Fibroblast of pulmonary artery (primary cell): ENCODE measurements at regions not wholly inside any gene's neighbourhood (a gene's known extent, or its start where the extent isn't known, plus 50 kb on each side); places are given as distances from the start of the nearest gene placed in this dataset.

Experiments used
- DNase-seq: peaks from one replicate; pipeline ENCODE4 v3.0.0-alpha.2; 2010; ENCODE audit warnings: low read depth
- H3K4me3 ChIP-seq: replicated peaks from 2 replicates; pipeline ENCODE4 v1.5.1; 2011; ENCODE audit warnings: low read depth, mild to moderate bottlenecking, control low read depth, low read length, moderate library complexity
- TF ChIP-seq, protein P1 (sequence below): IDR thresholded peaks from 2 replicates; pipeline ENCODE4 v1.5.1; 2011; ENCODE audit warnings: mild to moderate bottlenecking, control low read depth, low read length, inconsistent platforms; ENCODE audit errors: missing control alignments

DNA sequence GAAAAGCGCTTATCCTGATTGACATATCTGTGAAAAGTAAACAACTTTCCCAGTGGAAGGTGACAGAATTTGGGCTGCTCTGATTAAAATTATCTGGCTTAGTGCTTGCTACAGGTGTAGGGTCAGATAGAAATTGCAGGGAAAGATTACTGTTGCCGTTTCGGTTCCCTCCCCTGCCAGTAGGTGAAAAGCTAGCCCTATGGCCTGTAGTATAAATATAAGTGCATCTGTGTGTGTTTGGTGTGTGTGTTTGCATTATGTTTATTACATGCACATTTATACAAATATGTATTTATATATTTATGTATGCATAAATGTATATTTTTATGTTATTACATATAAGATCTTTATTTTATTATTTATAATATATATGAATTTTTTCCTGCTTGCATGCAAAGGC is 72.3 kb upstream of the VOPP1 start:
- H3K4me3 ChIP-seq: no peak overlapping the region
- TF ChIP-seq, protein P1, sequence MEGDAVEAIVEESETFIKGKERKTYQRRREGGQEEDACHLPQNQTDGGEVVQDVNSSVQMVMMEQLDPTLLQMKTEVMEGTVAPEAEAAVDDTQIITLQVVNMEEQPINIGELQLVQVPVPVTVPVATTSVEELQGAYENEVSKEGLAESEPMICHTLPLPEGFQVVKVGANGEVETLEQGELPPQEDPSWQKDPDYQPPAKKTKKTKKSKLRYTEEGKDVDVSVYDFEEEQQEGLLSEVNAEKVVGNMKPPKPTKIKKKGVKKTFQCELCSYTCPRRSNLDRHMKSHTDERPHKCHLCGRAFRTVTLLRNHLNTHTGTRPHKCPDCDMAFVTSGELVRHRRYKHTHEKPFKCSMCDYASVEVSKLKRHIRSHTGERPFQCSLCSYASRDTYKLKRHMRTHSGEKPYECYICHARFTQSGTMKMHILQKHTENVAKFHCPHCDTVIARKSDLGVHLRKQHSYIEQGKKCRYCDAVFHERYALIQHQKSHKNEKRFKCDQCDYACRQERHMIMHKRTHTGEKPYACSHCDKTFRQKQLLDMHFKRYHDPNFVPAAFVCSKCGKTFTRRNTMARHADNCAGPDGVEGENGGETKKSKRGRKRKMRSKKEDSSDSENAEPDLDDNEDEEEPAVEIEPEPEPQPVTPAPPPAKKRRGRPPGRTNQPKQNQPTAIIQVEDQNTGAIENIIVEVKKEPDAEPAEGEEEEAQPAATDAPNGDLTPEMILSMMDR: no peak
- DNase-seq: no peak

DNA sequence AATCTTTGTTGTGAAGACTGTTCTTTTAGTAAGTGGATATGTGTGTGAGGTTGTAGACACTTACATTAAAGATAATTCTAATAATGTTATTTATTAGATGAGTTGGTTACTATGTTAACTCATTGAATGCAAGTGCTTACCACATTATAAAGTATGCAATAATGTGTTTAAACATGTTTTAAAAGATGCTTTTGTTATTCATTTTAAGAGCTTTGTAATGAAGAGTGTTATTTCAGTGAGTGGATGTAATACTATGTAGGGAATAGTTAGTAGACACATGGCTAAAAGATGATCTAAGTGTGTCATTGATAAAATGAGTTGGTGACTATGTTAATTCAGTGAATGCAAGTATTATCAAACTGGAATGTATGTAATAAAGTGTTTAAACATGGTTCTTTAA is 70.0 kb upstream of the VOPP1 start:
- no peak overlapping the region for H3K4me3 ChIP-seq
- no peak for DNase-seq
- TF ChIP-seq, protein P1: no peak

DNA sequence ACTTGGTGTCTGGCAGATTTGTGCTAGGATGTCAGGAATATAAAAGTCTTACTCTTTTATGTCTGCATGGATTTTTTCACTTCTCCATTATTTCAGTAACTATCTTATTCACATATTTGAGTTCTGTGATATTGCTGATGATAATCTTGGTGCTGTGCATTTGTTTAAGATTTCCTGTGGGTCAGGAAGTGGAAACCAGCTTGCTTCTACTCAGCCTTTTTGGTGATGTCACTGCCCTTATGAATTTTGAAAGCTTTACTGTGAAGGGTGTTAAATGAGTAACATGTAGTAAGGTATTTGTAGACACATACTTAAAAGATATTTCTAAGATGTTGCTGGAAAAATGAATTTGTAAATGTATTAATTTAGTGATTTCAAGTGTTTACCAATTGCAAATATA is 69.5 kb upstream of the VOPP1 start:
- no peak for DNase-seq
- TF ChIP-seq, protein P1: no peak
- no peak overlapping the region for H3K4me3 ChIP-seq

DNA sequence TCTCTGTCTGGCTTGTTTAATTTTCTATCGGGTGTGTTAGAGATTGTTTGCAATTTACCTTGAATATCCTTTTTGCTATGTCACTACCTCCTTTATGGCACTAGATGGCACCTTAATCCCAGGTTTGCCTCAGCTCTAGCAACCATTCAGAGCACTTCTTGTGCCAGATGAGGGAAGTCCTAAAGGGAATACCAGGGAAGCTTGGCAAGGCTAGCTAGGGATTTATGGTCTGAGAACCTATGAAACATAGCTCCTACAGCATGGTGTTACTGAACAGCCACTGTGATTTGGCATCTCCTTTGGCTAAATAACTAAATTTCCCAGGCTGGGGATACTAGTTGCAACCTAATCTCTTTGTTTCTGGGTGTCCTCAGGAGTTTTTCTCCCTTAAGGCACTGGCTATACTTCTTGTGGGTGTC is 69.0 kb upstream of the VOPP1 start:
- no peak overlapping the region for H3K4me3 ChIP-seq
- TF ChIP-seq, protein P1: peak; percentile 80
- DNase-seq: peak; percentile 89

DNA sequence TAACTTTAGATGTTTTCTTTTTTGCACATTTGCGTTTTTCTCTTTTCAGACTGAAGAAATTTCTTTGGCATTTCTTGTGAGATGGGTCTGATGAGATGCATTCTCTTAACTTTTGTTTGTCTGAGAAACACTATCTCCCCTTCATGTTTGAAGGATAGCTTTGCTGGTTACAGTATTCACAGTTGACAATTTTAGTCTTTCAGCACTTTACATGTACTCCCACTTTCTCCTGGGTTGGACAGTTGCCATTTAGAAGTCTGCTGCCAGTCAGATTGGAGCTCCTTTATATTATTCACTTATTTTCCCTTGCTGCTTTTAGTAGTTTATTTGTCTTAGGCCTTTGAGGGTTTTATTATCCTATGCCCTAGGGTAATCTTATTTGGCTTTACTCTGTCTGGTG is 67.3 kb upstream of the VOPP1 start:
- no peak for DNase-seq
- TF ChIP-seq, protein P1: no peak
- no peak overlapping the region for H3K4me3 ChIP-seq

DNA sequence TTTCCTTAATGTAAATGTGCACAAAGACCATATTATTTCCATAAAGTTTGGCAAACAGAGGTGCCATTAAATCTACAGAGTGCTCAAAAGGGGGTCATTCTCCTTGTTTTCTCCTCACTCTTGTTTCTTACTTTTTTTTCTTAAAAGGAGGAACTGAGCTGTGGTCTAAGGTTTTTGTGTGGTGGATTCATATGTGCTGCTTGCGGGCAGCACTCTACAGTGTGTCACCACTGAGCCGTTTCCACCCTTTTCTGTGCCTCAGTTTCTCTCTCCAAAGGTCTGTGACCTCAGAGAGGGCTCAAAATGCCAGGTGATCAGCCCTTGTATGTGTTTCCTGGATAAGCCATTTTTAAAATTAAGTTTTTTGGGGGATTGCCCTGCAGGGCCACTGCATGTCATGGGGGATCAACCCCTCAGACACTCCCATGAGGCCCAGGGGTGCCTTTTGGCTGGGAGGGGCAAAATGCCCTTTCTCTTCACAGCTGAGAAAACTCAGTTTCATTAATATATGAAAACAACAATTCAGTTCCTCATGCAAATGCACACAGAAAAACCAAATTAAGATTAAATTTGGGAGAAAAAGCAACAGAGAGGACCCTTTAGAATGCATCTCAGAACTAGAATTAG is 56.9 kb upstream of the VOPP1 start:
- DNase-seq: no peak
- TF ChIP-seq, protein P1: no peak
- no peak overlapping the region for H3K4me3 ChIP-seq

DNA sequence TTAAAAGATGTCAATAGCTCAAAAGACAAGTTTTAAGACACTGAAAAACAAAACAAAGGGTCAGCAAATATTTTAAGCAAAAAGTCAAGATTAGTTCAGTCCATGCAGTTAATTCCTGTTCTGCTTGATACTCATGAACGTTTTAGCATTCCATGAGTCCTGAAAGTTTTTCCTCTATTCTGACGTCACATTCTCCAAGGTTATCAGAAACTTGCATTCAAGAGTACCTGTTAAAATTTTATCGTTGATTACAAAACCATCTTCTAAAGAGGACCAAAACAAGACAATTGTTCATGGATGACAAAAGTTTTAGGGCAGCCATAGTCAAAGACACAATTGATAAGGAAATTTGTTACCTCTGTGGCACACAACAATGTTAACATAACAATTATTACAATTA is 52.5 kb upstream of the VOPP1 start:
- no peak overlapping the region for H3K4me3 ChIP-seq
- DNase-seq: no peak
- TF ChIP-seq, protein P1: no peak
